Nephron (organoid): ENCODE measurements at regions not wholly inside any gene's neighbourhood (a gene's known extent, or its start where the extent isn't known, plus 50 kb on each side); places are given as distances from the start of the nearest gene placed in this dataset.
"Not testable (repeated sequence)": the region's sequence is repeated elsewhere in the genome, so short reads cannot be mapped to it uniquely, and the experiment has no call there.

Source experiments
- H3K27ac Mint-ChIP-seq, 3 experiments: 2 replicates each; pipeline ENCODE4 v1.8.0; 2020; ENCODE audit warnings: mixed read lengths in 3 of 3, mild to moderate bottlenecking in 2 of 3, moderate library complexity in 1 of 3
- H3K27me3 Mint-ChIP-seq: 2 replicates; pipeline ENCODE4 v1.8.0; 2021; ENCODE audit warnings: low read depth, mild to moderate bottlenecking, moderate library complexity, mixed read lengths
- H3K36me3 Mint-ChIP-seq: 2 replicates; pipeline ENCODE4 v1.8.0; 2020; ENCODE audit warnings: low read depth, mixed read lengths
- H3K4me1 Mint-ChIP-seq: 2 replicates; pipeline ENCODE4 v1.8.0; 2020; ENCODE audit warnings: mixed read lengths
- H3K4me3 Mint-ChIP-seq, 3 experiments: 2 replicates each; pipeline ENCODE4 v1.8.0; 2020; ENCODE audit warnings: mild to moderate bottlenecking in 3 of 3, mixed read lengths in 3 of 3, moderate library complexity in 2 of 3
- H3K9me3 Mint-ChIP-seq: 2 replicates; pipeline ENCODE4 v1.8.0; 2020; ENCODE audit warnings: mixed read lengths
- CTCF ChIP-seq, 3 experiments: fragments of 200-600 bp; sonication (generic); IDR thresholded peaks; one replicate each; pipeline ENCODE4 v1.5.0; 2021; ENCODE audit warnings: antibody characterized with exemption in 3 of 3; ENCODE audit not compliant: unreplicated experiment in 3 of 3

GRCh38 chr20:6282642-6283041 lies 159.8 kb upstream of the FERMT1 start:
- Mint-ChIP-seq H3K27me3 (peaks cover 3% of the 10 kb centered on the region), H3K36me3 (peaks cover 5% of the 10 kb centered on the region), H3K4me3 (no peak overlapping the region), H3K9me3 (peaks cover 18% of the 10 kb centered on the region), H3K4me1 (peaks cover 4% of the 10 kb centered on the region), H3K27ac (no peak overlapping the region)
- TF ChIP-seq CTCF (IDR thresholded peaks at IDR 0.05; ENCODE audit: unreplicated experiment in 3 of 3), result no peak

DNA sequence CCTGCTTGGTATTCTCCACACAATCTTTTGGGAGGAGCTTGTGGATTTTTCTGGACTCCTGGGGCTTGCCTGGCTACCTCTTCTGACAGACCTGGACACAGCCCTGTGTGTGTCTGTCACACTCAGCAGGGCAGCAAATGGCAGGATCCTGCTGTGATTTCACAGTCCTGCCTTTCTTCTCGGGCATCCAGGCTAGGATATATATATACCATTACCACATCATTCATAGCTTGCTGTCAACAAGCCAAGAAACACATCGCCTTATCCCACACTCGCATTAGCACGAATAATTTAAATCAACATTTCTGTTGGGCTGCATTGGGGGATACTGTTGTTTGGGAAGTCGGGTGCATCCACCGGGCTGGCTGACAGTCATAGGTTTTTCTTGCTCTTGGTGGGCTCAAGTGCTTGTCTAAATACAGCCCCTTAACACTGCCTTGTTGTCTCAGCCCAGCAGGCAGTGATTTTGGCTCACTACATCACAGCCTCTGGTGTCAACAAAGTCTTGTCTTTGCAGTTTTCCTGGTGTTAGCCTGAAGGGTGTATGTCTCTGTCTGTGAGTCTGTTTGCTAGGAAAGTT lies 154.9 kb upstream of the FERMT1 start:
- TF ChIP-seq CTCF (IDR thresholded peaks at IDR 0.05; ENCODE audit: unreplicated experiment in 3 of 3), result no peak
- H3K27ac Mint-ChIP-seq, result peak overlapping the region in 1 of 3 experiments; percentile 12
- peaks cover 9% of the 10 kb centered on the region for H3K9me3 Mint-ChIP-seq
- H3K27me3 Mint-ChIP-seq, result peaks cover 17% of the 10 kb centered on the region
- peaks cover 3% of the 10 kb centered on the region for H3K36me3 Mint-ChIP-seq
- peaks cover 18% of the 10 kb centered on the region for H3K4me1 Mint-ChIP-seq
- no peak overlapping the region for H3K4me3 Mint-ChIP-seq

DNA sequence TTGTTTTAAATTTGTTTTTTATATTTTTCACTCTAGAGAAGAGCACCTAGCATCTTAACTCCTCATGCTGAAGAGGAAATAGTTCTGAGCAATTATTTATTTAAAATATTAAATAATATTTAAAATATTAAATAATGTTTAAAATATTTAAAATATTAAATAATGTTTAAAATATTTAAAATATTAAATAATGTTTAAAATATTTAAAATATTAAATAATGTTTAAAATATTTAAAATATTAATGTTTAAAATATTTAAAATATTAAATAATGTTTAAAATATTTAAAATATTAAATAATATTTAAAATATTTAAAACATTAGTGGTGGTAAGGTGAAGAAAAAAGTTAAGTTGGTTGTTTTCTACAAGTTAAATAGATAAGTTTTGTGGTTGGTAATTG lies 147.6 kb upstream of the FERMT1 start:
- Mint-ChIP-seq H3K4me1 (peaks cover 13% of the 10 kb centered on the region), H3K27me3 (peaks cover 12% of the 10 kb centered on the region)
- not testable (repeated sequence) for H3K4me3 Mint-ChIP-seq, H3K9me3 Mint-ChIP-seq, H3K27ac Mint-ChIP-seq, H3K36me3 Mint-ChIP-seq

DNA sequence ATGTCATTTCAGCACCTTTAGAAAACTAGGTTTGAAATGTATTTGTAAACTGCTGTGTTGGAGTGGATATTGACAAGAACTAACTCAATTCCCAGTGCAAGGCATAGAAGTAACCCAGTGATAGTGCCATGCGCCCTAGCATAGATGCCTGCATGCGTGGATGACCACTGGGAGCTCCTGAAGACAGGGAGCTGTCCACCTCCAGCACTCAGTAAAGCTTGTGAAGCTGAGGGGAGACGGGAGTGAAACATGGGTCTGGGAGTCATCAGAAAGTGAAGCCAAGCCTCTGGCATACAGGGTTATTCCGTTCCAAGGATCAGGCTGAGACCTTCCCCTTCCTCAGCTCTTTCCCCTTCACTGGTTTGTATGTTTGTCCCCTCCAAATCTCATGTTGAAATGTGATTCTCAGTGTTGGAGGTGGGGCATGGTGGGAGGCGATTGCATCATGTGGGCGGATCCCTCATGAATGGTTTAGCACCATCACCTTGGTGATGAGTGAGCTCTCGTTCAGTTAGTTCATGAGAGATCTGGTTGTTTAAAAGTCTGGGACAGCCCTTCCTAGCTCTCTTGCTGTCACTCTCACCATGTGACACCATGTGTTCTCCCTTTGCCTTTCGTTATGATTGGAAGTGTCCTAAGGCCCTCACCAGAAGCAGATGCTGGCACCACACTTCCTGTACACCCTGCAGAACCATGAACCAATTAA lies 146.5 kb upstream of the FERMT1 start:
- peaks cover 21% of the 10 kb centered on the region for H3K4me1 Mint-ChIP-seq
- no peak overlapping the region for H3K4me3 Mint-ChIP-seq
- TF ChIP-seq CTCF (IDR thresholded peaks at IDR 0.05; ENCODE audit: unreplicated experiment in 3 of 3), result no peak
- no peaks in the 10 kb centered on the region for H3K36me3 Mint-ChIP-seq
- H3K27ac Mint-ChIP-seq, result no peak overlapping the region
- peaks cover 7% of the 10 kb centered on the region for H3K27me3 Mint-ChIP-seq
- H3K9me3 Mint-ChIP-seq, result no peaks in the 10 kb centered on the region

GRCh38 chr20:6265204-6265904 lies 142.5 kb upstream of the FERMT1 start:
- peak; percentile 49 to 63 (median 54) for TF ChIP-seq CTCF (IDR thresholded peaks at IDR 0.05; ENCODE audit: unreplicated experiment in 3 of 3)
- peak overlapping the region in 2 of 3 experiments; percentile 0 to 41 for H3K27ac Mint-ChIP-seq
- H3K4me1 Mint-ChIP-seq, result peaks cover 21% of the 10 kb centered on the region
- no peaks in the 10 kb centered on the region for H3K9me3 Mint-ChIP-seq
- peaks cover 18% of the 10 kb centered on the region for H3K27me3 Mint-ChIP-seq
- peak overlapping the region in 1 of 3 experiments; percentile 8 for H3K4me3 Mint-ChIP-seq
- H3K36me3 Mint-ChIP-seq, result no peaks in the 10 kb centered on the region

DNA sequence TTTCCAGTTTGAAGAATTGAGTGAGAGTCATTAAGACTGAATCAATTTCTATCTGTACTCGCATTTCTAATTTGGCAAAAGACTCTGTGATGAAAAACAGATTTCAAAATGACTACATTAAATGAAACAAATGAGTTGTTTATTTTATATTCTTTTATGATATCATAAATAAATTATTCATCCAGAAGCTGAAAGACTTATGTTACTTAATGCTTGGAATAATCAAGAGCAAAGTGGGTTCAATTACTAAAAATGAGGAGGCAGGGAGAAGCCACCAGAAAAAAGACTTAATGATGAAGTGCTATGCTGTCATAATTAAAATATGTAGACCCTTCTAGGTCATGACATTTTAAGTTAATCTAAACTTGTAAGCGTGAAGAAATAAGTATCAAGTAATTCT lies 130.6 kb upstream of the FERMT1 start:
- Mint-ChIP-seq H3K4me1 (no peaks in the 10 kb centered on the region), H3K4me3 (no peak overlapping the region), H3K36me3 (no peaks in the 10 kb centered on the region), H3K9me3 (peaks cover 2% of the 10 kb centered on the region), H3K27ac (no peak overlapping the region), H3K27me3 (peaks cover 6% of the 10 kb centered on the region)
- no peak for TF ChIP-seq CTCF (IDR thresholded peaks at IDR 0.05; ENCODE audit: unreplicated experiment in 3 of 3)
